Heart right ventricle (tissue), 16 donors: ENCODE measurements at regions not wholly inside any gene's neighbourhood (a gene's known extent, or its start where the extent isn't known, plus 50 kb on each side); places are given as distances from the start of the nearest gene placed in this dataset.

Source experiments
- ATAC-seq, 8 donors: fragments of 200-7000 bp; cut with Tn5 transposase; one replicate each; pipeline ENCODE4 v1.9.1; 2020; ENCODE audit warnings: mild to moderate bottlenecking in 8 of 8, moderate library complexity in 8 of 8, moderate number of reproducible peaks in 1 of 8
- DNase-seq, 2 donors: peaks; one replicate each; pipeline ENCODE4 v3.0.0-alpha.2; 2020
- H3K27ac ChIP-seq, 10 donors: fragments of 200-600 bp; sonication (generic) in 2 of 10; one replicate each; pipeline versions ENCODE4 v1.5.0 to v1.8.0; 2020 to 2022; ENCODE audit warnings: mild to moderate bottlenecking in 3 of 10
- H3K27me3 ChIP-seq, 7 donors: fragments of 200-600 bp; one replicate each; pipeline ENCODE4 v1.8.0; 2021 to 2022; ENCODE audit warnings: mild to moderate bottlenecking in 2 of 7
- H3K36me3 ChIP-seq, 9 donors: fragments of 200-600 bp; sonication (generic) in 1 of 9; one replicate each; pipeline versions ENCODE4 v1.5.0 to v1.8.0; 2020 to 2022; ENCODE audit warnings: mild to moderate bottlenecking in 2 of 9
- H3K4me1 ChIP-seq, 9 donors: fragments of 200-600 bp; sonication (generic) in 1 of 9; one replicate each; pipeline versions ENCODE4 v1.5.0 to v1.8.0; 2020 to 2022; ENCODE audit warnings: mild to moderate bottlenecking in 4 of 9
- H3K4me3 ChIP-seq, 10 donors: fragments of 200-600 bp; sonication (generic) in 2 of 10; one replicate each; pipeline versions ENCODE4 v1.5.0 to v1.8.0; 2020 to 2022; ENCODE audit warnings: mild to moderate bottlenecking in 7 of 10, moderate library complexity in 2 of 10
- H3K9me3 ChIP-seq, 11 donors: fragments of 200-600 bp in 10 of 11; sonication (generic) in 2 of 11; one replicate each; pipeline versions ENCODE4 v1.5.0 to v1.8.0; 2013 to 2022; ENCODE audit warnings: mild to moderate bottlenecking in 2 of 11, control low read depth in 1 of 11, moderate library complexity in 1 of 11
- WGBS, 2 donors: extraction: QIAGEN DNeasy Blood & Tissue Kit; methylation state at CpG; one replicate each; pipeline ENCODE4 v1.1.7; 2013; ENCODE audit warnings: inconsistent platforms in 1 of 2; 5-methylcytosine and 5-hydroxymethylcytosine counted together
- intact Hi-C, 10 donors: fragments of 100-400 bp; cut with DNase I; formaldehyde crosslinking; loops; one replicate each; pipeline versions ENCODE4 v1.11.1 to v1.14.2; 2022
- TF ChIP-seq, protein P1 (sequence below), 9 donors: fragments of 200-600 bp; sonication (generic) in 2 of 9; IDR thresholded peaks; one replicate each; pipeline versions ENCODE4 v1.5.0 to v1.8.0; 2021 to 2022; ENCODE audit warnings: antibody characterized with exemption in 9 of 9, mild to moderate bottlenecking in 5 of 9, moderate library complexity in 1 of 9
- donor health status: Arrhythmogenic right ventricular cardiomyopathy.
- donor health status: ischemic (EF 13 %, LVEDD 7.1; RV severe dilation, severe dysfunction).
- donor health status: healthy with polysubstance abuse.
- donor health status: DM: no; HTN: yes; CAD: no.
- donor health status: DM: no; HTN: no; CAD: no.
- donor health status: ischemic (EF 25% LVEDD 6.9; RV normal size, moderate dysfunction).
- donor health status: ischemic (EF 25% LVEDD 5.7; RV mildly dilated, moderate dysfunction).
- donor health status: healthy.
- donor health status: DM: yes; HTN: yes; CAD: no.
- donor health status: Ischemic cardiomyopathy.
- donor health status: ischemic (EF 35%, LVEDD 5.7; RV mildly dilated, moderate dysfunction).
- donor health status: nonischemic (EF 11% LVEDD 7.7; RV severe dilation, severe dysfunction).
- donor health status: DM: yes; HTN: yes; CAD: no.
- donor health status: PGD.
- donor health status: ischemic (EF 29% LVEDD 5.4; RV normal size, mild dysfunction).
- donor health status: nonischemic (EF 23%, LVEDD 6.1; RV moderate dilation, normal function).

- no peak overlapping the region for H3K27ac ChIP-seq
- H3K36me3 ChIP-seq = no peaks in the 10 kb centered on the region
- intact Hi-C loops = no loop called here
- no peaks in the 10 kb centered on the region for H3K27me3 ChIP-seq
- TF ChIP-seq, protein P1, sequence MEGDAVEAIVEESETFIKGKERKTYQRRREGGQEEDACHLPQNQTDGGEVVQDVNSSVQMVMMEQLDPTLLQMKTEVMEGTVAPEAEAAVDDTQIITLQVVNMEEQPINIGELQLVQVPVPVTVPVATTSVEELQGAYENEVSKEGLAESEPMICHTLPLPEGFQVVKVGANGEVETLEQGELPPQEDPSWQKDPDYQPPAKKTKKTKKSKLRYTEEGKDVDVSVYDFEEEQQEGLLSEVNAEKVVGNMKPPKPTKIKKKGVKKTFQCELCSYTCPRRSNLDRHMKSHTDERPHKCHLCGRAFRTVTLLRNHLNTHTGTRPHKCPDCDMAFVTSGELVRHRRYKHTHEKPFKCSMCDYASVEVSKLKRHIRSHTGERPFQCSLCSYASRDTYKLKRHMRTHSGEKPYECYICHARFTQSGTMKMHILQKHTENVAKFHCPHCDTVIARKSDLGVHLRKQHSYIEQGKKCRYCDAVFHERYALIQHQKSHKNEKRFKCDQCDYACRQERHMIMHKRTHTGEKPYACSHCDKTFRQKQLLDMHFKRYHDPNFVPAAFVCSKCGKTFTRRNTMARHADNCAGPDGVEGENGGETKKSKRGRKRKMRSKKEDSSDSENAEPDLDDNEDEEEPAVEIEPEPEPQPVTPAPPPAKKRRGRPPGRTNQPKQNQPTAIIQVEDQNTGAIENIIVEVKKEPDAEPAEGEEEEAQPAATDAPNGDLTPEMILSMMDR (IDR thresholded peaks at IDR 0.05) = no peak
- no peak overlapping the region for H3K4me3 ChIP-seq
- ATAC-seq (no peak), DNase-seq (no peak)
- no peaks in the 10 kb centered on the region for H3K9me3 ChIP-seq
- WGBS, 2 donors = 70 to 81% methylated on average over 2 of the region's 2 CpGs
- H3K4me1 ChIP-seq = no peaks in the 10 kb centered on the region
These were observed 86.0 kb upstream of the ACVR2A start for GRCh38 chr2:147758821-147759220.

DNA sequence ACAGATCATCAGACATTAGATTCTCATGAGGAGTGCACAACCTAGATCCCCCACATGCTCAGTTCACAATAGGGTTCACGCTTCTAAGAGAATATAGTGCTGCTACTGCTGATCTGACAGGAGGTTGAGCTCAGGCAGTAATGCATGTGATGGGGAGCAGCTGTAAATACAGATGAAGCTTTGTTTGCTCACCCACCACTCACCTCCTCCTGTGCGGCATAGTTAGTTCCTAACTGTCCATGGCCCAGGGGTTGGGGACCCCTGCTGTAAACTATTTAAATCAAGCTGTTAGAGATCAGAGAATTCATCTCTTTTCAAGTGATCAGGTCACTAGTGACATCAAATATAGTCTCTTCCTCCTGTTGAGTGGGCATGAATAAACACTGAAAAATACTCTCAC lies 88.8 kb upstream of the ACVR2A start:
- no peak overlapping the region for H3K27ac ChIP-seq
- H3K4me3 ChIP-seq = no peak overlapping the region
- intact Hi-C loops = no loop called here
- H3K36me3 ChIP-seq = no peaks in the 10 kb centered on the region
- ATAC-seq (no peak), DNase-seq (no peak)
- no peaks in the 10 kb centered on the region for H3K9me3 ChIP-seq
- TF ChIP-seq, protein P1 (IDR thresholded peaks at IDR 0.05) = no peak
- H3K4me1 ChIP-seq = no peaks in the 10 kb centered on the region
- WGBS, 2 donors = 72 to 77% methylated on average over 2 of the region's 2 CpGs
- no peaks in the 10 kb centered on the region for H3K27me3 ChIP-seq

DNA sequence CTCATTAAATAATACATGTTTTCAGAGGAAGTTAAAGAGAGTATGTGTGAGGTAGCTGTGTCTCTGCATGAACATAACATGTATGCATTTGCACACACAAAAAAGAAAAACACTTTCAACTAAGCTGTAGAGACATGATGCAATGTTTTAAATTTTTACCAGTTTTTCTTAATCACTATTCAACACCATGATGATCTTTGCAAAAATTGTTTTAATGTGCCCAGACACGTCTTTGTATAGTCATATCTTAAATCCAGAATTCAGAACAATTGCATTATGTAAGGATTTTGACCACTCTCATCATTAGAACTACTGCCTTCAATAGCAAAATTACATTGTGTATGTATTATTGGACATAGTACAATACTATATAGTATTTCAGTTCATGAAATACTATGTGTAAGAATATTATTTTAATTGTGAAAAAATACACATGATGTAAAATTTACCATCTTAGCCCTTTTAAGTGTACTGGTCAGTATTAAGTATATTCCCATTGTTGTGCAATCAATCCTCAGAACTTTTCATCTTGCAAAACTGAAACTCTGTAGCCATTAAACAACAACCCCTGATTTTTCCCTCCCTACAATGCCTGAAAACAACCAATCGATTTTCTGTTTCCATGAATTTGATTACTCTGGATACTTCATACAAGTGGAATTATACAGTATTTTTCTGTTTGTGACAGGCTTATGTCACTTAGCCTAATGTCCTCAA lies 104.5 kb upstream of the ACVR2A start:
- ATAC-seq = no peak
- Histone ChIP-seq H3K9me3 (peaks cover 0 to 7% (median 0%) of the 10 kb centered on the region in 11 donors), H3K4me1 (no peaks in the 10 kb centered on the region), H3K27me3 (no peaks in the 10 kb centered on the region), H3K4me3 (no peak overlapping the region), H3K27ac (no peak overlapping the region), H3K36me3 (no peaks in the 10 kb centered on the region)
- DNase-seq = no peak
- intact Hi-C loops = no loop called here
- 79 to 83% methylated on average over 2 of the region's 2 CpGs for WGBS, 2 donors
- TF ChIP-seq, protein P1 (IDR thresholded peaks at IDR 0.05) = no peak

- ATAC-seq (no peak), DNase-seq (no peak)
- H3K27me3 ChIP-seq = no peaks in the 10 kb centered on the region
- TF ChIP-seq, protein P1 (IDR thresholded peaks at IDR 0.05) = no peak
- no peaks in the 10 kb centered on the region for H3K36me3 ChIP-seq
- intact Hi-C loops = no loop called here
- WGBS, 2 donors = 30% methylated on average over 3 of the region's 3 CpGs
- peaks cover 0 to 14% (median 0%) of the 10 kb centered on the region in 11 donors for H3K9me3 ChIP-seq
- H3K27ac ChIP-seq = no peak overlapping the region
- no peaks in the 10 kb centered on the region for H3K4me1 ChIP-seq
- H3K4me3 ChIP-seq = no peak overlapping the region
These were observed 105.3 kb upstream of the ACVR2A start for GRCh38 chr2:147739508-147739907.
